Heart right ventricle (tissue), 16 donors: ENCODE measurements at regions not wholly inside any gene's neighbourhood (a gene's known extent, or its start where the extent isn't known, plus 50 kb on each side); places are given as distances from the start of the nearest gene placed in this dataset.

Source experiments
- ATAC-seq, 8 donors: fragments of 200-7000 bp; cut with Tn5 transposase; one replicate each; pipeline ENCODE4 v1.9.1; 2020; ENCODE audit warnings: mild to moderate bottlenecking in 8 of 8, moderate library complexity in 8 of 8, moderate number of reproducible peaks in 1 of 8
- DNase-seq, 2 donors: peaks; one replicate each; pipeline ENCODE4 v3.0.0-alpha.2; 2020
- H3K27ac ChIP-seq, 10 donors: fragments of 200-600 bp; sonication (generic) in 2 of 10; one replicate each; pipeline versions ENCODE4 v1.5.0 to v1.8.0; 2020 to 2022; ENCODE audit warnings: mild to moderate bottlenecking in 3 of 10
- H3K27me3 ChIP-seq, 7 donors: fragments of 200-600 bp; one replicate each; pipeline ENCODE4 v1.8.0; 2021 to 2022; ENCODE audit warnings: mild to moderate bottlenecking in 2 of 7
- H3K36me3 ChIP-seq, 9 donors: fragments of 200-600 bp; sonication (generic) in 1 of 9; one replicate each; pipeline versions ENCODE4 v1.5.0 to v1.8.0; 2020 to 2022; ENCODE audit warnings: mild to moderate bottlenecking in 2 of 9
- H3K4me1 ChIP-seq, 9 donors: fragments of 200-600 bp; sonication (generic) in 1 of 9; one replicate each; pipeline versions ENCODE4 v1.5.0 to v1.8.0; 2020 to 2022; ENCODE audit warnings: mild to moderate bottlenecking in 4 of 9
- H3K4me3 ChIP-seq, 10 donors: fragments of 200-600 bp; sonication (generic) in 2 of 10; one replicate each; pipeline versions ENCODE4 v1.5.0 to v1.8.0; 2020 to 2022; ENCODE audit warnings: mild to moderate bottlenecking in 7 of 10, moderate library complexity in 2 of 10
- H3K9me3 ChIP-seq, 11 donors: fragments of 200-600 bp in 10 of 11; sonication (generic) in 2 of 11; one replicate each; pipeline versions ENCODE4 v1.5.0 to v1.8.0; 2013 to 2022; ENCODE audit warnings: mild to moderate bottlenecking in 2 of 11, control low read depth in 1 of 11, moderate library complexity in 1 of 11
- WGBS, 2 donors: extraction: QIAGEN DNeasy Blood & Tissue Kit; methylation state at CpG; one replicate each; pipeline ENCODE4 v1.1.7; 2013; ENCODE audit warnings: inconsistent platforms in 1 of 2; 5-methylcytosine and 5-hydroxymethylcytosine counted together
- intact Hi-C, 10 donors: fragments of 100-400 bp; cut with DNase I; formaldehyde crosslinking; loops; one replicate each; pipeline versions ENCODE4 v1.11.1 to v1.14.2; 2022
- TF ChIP-seq, protein P1 (sequence below), 9 donors: fragments of 200-600 bp; sonication (generic) in 2 of 9; IDR thresholded peaks; one replicate each; pipeline versions ENCODE4 v1.5.0 to v1.8.0; 2021 to 2022; ENCODE audit warnings: antibody characterized with exemption in 9 of 9, mild to moderate bottlenecking in 5 of 9, moderate library complexity in 1 of 9
- donor health status: Arrhythmogenic right ventricular cardiomyopathy.
- donor health status: ischemic (EF 13 %, LVEDD 7.1; RV severe dilation, severe dysfunction).
- donor health status: healthy with polysubstance abuse.
- donor health status: DM: no; HTN: yes; CAD: no.
- donor health status: DM: no; HTN: no; CAD: no.
- donor health status: ischemic (EF 25% LVEDD 6.9; RV normal size, moderate dysfunction).
- donor health status: ischemic (EF 25% LVEDD 5.7; RV mildly dilated, moderate dysfunction).
- donor health status: healthy.
- donor health status: DM: yes; HTN: yes; CAD: no.
- donor health status: Ischemic cardiomyopathy.
- donor health status: ischemic (EF 35%, LVEDD 5.7; RV mildly dilated, moderate dysfunction).
- donor health status: nonischemic (EF 11% LVEDD 7.7; RV severe dilation, severe dysfunction).
- donor health status: DM: yes; HTN: yes; CAD: no.
- donor health status: PGD.
- donor health status: ischemic (EF 29% LVEDD 5.4; RV normal size, mild dysfunction).
- donor health status: nonischemic (EF 23%, LVEDD 6.1; RV moderate dilation, normal function).

DNA sequence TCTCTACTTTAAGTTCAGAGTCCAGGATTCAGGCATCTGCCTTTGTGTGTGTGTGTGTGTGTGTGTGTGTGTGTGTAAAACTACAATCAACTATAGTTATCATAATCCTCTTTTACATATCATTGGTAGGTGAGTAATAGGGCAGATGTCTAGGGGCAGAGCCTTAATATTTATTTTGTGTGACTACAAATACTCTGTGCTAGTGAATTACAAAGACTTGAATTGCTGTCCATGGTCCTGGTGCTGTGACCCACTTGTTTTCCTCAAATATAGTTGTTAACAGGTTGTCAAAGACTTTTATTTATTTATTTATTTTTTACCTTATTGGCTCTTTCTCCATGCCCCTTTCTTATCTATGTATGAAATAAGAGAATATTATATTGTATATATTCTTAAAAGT is 196.8 kb downstream of the ANXA1 start:
- H3K27ac ChIP-seq: no peak overlapping the region
- no peak overlapping the region for H3K4me3 ChIP-seq
- no peaks in the 10 kb centered on the region for H3K27me3 ChIP-seq
- no peaks in the 10 kb centered on the region for H3K4me1 ChIP-seq
- TF ChIP-seq, protein P1, sequence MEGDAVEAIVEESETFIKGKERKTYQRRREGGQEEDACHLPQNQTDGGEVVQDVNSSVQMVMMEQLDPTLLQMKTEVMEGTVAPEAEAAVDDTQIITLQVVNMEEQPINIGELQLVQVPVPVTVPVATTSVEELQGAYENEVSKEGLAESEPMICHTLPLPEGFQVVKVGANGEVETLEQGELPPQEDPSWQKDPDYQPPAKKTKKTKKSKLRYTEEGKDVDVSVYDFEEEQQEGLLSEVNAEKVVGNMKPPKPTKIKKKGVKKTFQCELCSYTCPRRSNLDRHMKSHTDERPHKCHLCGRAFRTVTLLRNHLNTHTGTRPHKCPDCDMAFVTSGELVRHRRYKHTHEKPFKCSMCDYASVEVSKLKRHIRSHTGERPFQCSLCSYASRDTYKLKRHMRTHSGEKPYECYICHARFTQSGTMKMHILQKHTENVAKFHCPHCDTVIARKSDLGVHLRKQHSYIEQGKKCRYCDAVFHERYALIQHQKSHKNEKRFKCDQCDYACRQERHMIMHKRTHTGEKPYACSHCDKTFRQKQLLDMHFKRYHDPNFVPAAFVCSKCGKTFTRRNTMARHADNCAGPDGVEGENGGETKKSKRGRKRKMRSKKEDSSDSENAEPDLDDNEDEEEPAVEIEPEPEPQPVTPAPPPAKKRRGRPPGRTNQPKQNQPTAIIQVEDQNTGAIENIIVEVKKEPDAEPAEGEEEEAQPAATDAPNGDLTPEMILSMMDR (IDR thresholded peaks at IDR 0.05): no peak
- no peaks in the 10 kb centered on the region for H3K9me3 ChIP-seq
- intact Hi-C loops: loop anchor here in 1 of 10 donors (10.0 kb wide), 1 partner anchor 64 kb away; no protein-coding TSS in a partner anchor
- DNase-seq (no peak), ATAC-seq (no peak)
- H3K36me3 ChIP-seq: no peaks in the 10 kb centered on the region

DNA sequence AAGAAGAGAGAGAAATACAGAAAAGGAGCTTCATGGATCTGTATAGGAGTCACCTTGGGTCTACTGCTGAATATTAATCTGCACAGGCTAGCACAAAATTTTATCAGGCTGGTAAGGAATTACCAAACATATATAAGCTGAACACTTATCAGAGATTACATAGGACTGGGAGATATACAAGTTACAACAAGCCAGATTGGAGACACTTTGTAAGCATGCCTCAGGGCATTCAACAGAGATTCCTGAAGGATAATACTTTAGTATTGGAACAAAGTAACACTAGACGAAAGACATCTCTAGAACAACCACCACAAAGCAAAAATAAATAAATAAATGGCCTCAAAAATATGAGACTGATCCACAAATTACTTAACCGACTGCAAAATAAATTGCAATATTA is 197.8 kb downstream of the ANXA1 start:
- intact Hi-C loops: loop anchor here in 1 of 10 donors (10.0 kb wide), 1 partner anchor 65 kb away; no protein-coding TSS in a partner anchor
- TF ChIP-seq, protein P1 (IDR thresholded peaks at IDR 0.05): no peak
- 74 to 82% methylated on average over 2 of the region's 2 CpGs for WGBS, 2 donors
- DNase-seq (no peak), ATAC-seq (no peak)
- no peak overlapping the region for H3K4me3 ChIP-seq
- H3K27me3 ChIP-seq: no peaks in the 10 kb centered on the region
- H3K9me3 ChIP-seq: no peaks in the 10 kb centered on the region
- H3K36me3 ChIP-seq: no peaks in the 10 kb centered on the region
- H3K4me1 ChIP-seq: no peaks in the 10 kb centered on the region
- H3K27ac ChIP-seq: no peak overlapping the region

DNA sequence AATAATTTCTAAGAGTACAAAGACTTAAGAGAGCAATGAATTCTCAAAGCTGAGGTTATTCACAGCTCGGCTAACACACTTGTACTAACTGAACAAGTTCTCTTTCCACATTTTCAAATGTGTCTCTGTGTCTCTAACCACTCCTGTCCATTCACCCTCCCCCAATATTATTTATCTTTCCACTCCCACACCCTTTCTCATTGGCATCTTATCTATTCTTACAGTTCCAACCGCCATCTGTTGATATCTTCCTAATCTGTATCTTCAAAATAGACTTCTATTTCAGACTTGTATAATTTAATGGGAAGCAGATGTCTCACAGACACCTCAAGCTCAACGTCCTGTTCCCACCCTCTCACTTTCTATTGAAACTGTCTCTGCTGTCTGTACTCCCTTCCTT is 205.9 kb downstream of the ANXA1 start:
- intact Hi-C loops: loop anchor here in 1 of 10 donors (10.0 kb wide), 1 partner anchor 57 kb away; no protein-coding TSS in a partner anchor
- H3K27me3 ChIP-seq: no peaks in the 10 kb centered on the region
- TF ChIP-seq, protein P1 (IDR thresholded peaks at IDR 0.05): no peak
- no peaks in the 10 kb centered on the region for H3K4me1 ChIP-seq
- H3K27ac ChIP-seq: no peak overlapping the region
- no peak for ATAC-seq
- no peak overlapping the region for H3K4me3 ChIP-seq
- H3K9me3 ChIP-seq: no peaks in the 10 kb centered on the region
- H3K36me3 ChIP-seq: no peaks in the 10 kb centered on the region
- 22 to 23% methylated on average over 3 of the region's 3 CpGs for WGBS, 2 donors
- DNase-seq: no peak

DNA sequence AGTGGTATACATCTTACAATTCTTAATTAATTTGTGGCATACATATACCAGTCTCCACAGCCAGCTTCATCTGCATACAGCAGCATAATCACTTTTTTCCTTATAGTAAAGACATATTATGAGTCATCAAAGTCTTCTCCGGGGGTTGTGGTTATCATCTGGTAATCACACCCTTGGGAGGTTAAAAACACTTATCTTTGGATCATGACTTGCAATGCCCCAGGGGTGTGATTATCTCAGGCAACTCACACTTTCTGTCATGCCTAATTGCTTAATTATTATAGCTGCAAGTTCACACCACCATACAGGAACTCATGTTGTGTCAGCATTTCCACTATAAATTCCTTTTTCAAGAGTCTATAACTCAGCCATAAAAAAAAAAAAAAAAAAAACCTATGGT is 218.4 kb downstream of the ANXA1 start:
- Histone ChIP-seq H3K27me3 (no peaks in the 10 kb centered on the region), H3K9me3 (no peaks in the 10 kb centered on the region), H3K27ac (no peak overlapping the region), H3K4me3 (no peak overlapping the region), H3K4me1 (no peaks in the 10 kb centered on the region), H3K36me3 (no peaks in the 10 kb centered on the region)
- intact Hi-C loops: no loop called here
- 14 to 20% methylated on average over 1 of the region's 1 CpG for WGBS, 2 donors
- DNase-seq (no peak), ATAC-seq (no peak)
- TF ChIP-seq, protein P1 (IDR thresholded peaks at IDR 0.05): no peak
